Loucy (cell line): ENCODE measurements at regions not wholly inside any gene's neighbourhood (a gene's known extent, or its start where the extent isn't known, plus 50 kb on each side); places are given as distances from the start of the nearest gene placed in this dataset.

ENCODE experiments used
- EZH2phosphoT487 ChIP-seq: fragments of 200-600 bp; IDR thresholded peaks from 2 replicates; pipeline ENCODE4 v1.6.1; 2018; ENCODE audit warnings: antibody characterized with exemption, mild to moderate bottlenecking, moderate library complexity, borderline replicate concordance
- TF ChIP-seq, protein P1 (sequence below): fragments of 200-600 bp; sonication (generic); conservative IDR thresholded peaks from 2 replicates; pipeline ENCODE4 v1.5.1; 2014; ENCODE audit warnings: mild to moderate bottlenecking, antibody characterized with exemption, low read length

DNA sequence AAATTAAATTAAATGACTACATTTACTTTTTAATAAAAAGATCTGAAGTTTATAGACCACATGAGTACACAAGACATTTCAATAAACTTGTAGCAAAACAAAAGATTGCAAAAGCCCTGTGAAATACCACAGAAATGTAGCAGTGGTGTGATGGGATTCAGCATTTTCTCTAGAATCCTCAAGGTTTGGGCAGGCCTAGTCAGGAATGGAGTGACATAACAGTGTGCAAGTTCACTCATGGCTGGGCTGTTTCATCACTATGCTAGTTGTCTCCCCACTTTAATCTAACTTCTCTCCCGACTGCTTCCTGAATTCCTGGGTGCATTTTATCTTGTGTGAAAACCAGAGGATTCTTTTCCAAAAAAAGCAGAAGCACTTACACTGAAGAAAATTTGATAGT lies 1089.9 kb upstream of the DDX18 start:
- TF ChIP-seq, protein P1, sequence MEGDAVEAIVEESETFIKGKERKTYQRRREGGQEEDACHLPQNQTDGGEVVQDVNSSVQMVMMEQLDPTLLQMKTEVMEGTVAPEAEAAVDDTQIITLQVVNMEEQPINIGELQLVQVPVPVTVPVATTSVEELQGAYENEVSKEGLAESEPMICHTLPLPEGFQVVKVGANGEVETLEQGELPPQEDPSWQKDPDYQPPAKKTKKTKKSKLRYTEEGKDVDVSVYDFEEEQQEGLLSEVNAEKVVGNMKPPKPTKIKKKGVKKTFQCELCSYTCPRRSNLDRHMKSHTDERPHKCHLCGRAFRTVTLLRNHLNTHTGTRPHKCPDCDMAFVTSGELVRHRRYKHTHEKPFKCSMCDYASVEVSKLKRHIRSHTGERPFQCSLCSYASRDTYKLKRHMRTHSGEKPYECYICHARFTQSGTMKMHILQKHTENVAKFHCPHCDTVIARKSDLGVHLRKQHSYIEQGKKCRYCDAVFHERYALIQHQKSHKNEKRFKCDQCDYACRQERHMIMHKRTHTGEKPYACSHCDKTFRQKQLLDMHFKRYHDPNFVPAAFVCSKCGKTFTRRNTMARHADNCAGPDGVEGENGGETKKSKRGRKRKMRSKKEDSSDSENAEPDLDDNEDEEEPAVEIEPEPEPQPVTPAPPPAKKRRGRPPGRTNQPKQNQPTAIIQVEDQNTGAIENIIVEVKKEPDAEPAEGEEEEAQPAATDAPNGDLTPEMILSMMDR: no peak
- no peak for TF ChIP-seq EZH2phosphoT487
